ENCODE measurements at regions not wholly inside any gene's neighbourhood (a gene's known extent, or its start where the extent isn't known, plus 50 kb on each side); places are given as distances from the start of the nearest gene placed in this dataset.

GRCh38 chr10:124305984-124306383 lies 112.7 kb downstream of the OAT start:
- Histone ChIP-seq H3K4me1 (ENCODE audit: control insufficient read depth in 1 of 2, insufficient read depth in 2 of 2, low read length in 2 of 2) (no peaks in the 10 kb centered on the region), H3K9me3 (ENCODE audit: control insufficient read depth in 1 of 2, low read length in 2 of 2) (peaks cover 0 to 1% of the 10 kb centered on the region in 2 donors)

DNA sequence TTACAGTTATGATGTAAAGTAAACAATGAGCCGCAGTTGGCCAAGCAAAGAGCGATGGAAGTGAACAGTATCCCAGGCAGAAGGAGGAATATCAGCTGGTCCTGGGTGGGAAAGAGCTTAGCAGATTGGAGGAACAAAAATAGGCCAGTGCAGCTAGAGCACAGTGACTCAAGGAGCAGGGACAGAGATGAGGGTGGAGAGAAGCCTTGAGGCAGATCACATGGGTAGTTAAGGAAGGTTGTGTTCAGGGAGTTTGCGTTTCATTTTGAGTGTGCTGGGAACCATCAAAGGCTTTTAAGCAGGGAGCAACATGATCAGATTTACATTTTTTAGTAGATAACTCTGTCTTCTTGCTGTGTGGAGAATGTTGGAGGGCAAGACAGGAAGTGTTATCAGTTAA lies 113.6 kb downstream of the OAT start:
- H3K4me3 ChIP-seq (ENCODE audit: low read depth in 1 of 2, low read length in 2 of 2): no peak overlapping the region
- no peak overlapping the region for H3K9ac ChIP-seq (ENCODE audit: low read depth in 1 of 2, low read length in 2 of 2)
- no peaks in the 10 kb centered on the region for H3K4me1 ChIP-seq (ENCODE audit: control insufficient read depth in 1 of 2, insufficient read depth in 2 of 2, low read length in 2 of 2)
- H3K27me3 ChIP-seq (ENCODE audit: control insufficient read depth in 1 of 2, insufficient read depth in 2 of 2, low read length in 2 of 2): no peaks in the 10 kb centered on the region
- no peaks in the 10 kb centered on the region for H3K36me3 ChIP-seq (ENCODE audit: control insufficient read depth in 1 of 2, insufficient read depth in 2 of 2, low read length in 2 of 2)
- H3K27ac ChIP-seq (ENCODE audit: low read depth, low read length): no peak overlapping the region
- H3K9me3 ChIP-seq (ENCODE audit: control insufficient read depth in 1 of 2, low read length in 2 of 2): peaks cover 3 to 7% of the 10 kb centered on the region in 2 donors

More at GRCh38 chr10:124305984-124306383, 112.7 kb downstream of the OAT start:
- Histone ChIP-seq H3K36me3 (ENCODE audit: control insufficient read depth in 1 of 2, insufficient read depth in 2 of 2, low read length in 2 of 2) (no peaks in the 10 kb centered on the region), H3K27ac (ENCODE audit: low read depth, low read length) (no peak overlapping the region), H3K9ac (ENCODE audit: low read depth in 1 of 2, low read length in 2 of 2) (no peak overlapping the region), H3K4me3 (ENCODE audit: low read depth in 1 of 2, low read length in 2 of 2) (no peak overlapping the region), H3K27me3 (ENCODE audit: control insufficient read depth in 1 of 2, insufficient read depth in 2 of 2, low read length in 2 of 2) (no peaks in the 10 kb centered on the region)

DNA sequence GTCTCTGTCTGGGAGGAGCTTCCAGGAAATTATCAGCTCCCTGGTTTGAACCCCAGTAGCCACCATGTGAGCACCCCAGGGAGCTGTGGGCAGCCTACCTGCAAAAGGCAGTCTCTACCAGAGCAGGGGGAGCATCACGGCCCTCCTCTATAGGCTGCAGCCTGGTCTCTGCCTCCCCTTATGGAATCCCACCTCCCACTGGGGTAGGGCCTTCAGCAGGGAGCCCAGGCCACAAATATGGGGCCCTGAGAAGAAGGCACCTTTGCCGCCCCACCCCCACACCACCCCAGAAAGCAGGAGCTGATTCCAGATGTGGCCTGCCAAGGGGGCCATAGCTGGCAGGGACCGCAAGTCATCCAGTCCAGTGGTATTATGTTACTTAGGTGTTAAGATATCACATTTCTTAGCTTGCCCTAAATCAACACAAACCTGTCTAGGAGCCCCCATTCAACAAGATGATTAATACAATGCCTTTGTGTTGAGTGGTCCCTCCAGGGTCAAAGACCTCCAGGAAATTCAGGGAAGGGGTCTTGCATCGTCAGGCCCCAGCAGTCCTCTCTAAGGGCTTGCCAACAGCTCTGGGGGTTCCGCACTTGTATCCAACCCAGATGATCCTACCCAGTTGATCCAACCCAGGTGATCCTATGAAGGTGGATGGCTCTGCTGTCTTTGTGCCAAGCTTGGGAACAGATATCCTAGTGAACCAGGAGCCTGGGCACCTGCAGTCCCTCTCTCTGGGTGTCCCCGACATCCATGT lies 114.9 kb downstream of the OAT start:
- H3K27ac ChIP-seq (ENCODE audit: low read depth, low read length): no peak overlapping the region

DNA sequence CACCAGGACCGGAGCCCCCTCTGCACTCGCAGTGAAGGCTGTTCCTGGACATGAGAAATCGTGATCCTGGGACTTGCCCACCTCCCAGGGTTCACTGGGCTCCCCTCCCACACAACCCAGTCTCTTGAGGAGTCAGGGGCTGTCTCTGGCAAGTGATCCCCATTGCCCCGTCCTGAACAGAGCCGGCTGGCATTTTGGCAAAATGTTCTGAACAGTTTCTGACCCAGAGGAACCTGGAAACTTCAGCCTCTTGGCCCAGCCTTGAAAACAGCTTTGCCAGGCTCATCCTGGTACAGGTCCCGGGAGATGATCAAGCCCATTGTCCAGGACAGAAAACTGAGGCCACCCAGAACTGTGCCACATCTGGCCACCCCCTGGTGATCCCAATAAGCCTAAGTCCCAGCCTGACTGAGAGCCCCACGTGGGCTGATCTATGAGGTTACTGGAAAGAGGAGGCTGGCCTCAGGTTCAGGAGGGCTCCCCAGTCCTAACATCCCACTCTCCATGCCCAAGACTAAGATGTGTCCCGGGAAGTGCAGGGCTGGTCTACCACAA lies 115.7 kb downstream of the OAT start:
- no peaks in the 10 kb centered on the region for H3K27me3 ChIP-seq (ENCODE audit: control insufficient read depth in 1 of 2, insufficient read depth in 2 of 2, low read length in 2 of 2)

More for the DNA sequence above, 114.9 kb downstream of the OAT start:
- H3K9ac ChIP-seq (ENCODE audit: low read depth in 1 of 2, low read length in 2 of 2): no peak overlapping the region
- no peaks in the 10 kb centered on the region for H3K36me3 ChIP-seq (ENCODE audit: control insufficient read depth in 1 of 2, insufficient read depth in 2 of 2, low read length in 2 of 2)
- H3K4me1 ChIP-seq (ENCODE audit: control insufficient read depth in 1 of 2, insufficient read depth in 2 of 2, low read length in 2 of 2): no peaks in the 10 kb centered on the region
- peaks cover 5 to 7% of the 10 kb centered on the region in 2 donors for H3K9me3 ChIP-seq (ENCODE audit: control insufficient read depth in 1 of 2, low read length in 2 of 2)
- no peak overlapping the region for H3K4me3 ChIP-seq (ENCODE audit: low read depth in 1 of 2, low read length in 2 of 2)
- no peaks in the 10 kb centered on the region for H3K27me3 ChIP-seq (ENCODE audit: control insufficient read depth in 1 of 2, insufficient read depth in 2 of 2, low read length in 2 of 2)

GRCh38 chr10:124301736-124302135 lies 117.0 kb downstream of the OAT start:
- Histone ChIP-seq H3K27me3 (ENCODE audit: control insufficient read depth in 1 of 2, insufficient read depth in 2 of 2, low read length in 2 of 2) (no peaks in the 10 kb centered on the region), H3K9me3 (ENCODE audit: control insufficient read depth in 1 of 2, low read length in 2 of 2) (peaks cover 5 to 7% of the 10 kb centered on the region in 2 donors), H3K4me1 (ENCODE audit: control insufficient read depth in 1 of 2, insufficient read depth in 2 of 2, low read length in 2 of 2) (no peaks in the 10 kb centered on the region), H3K27ac (ENCODE audit: low read depth, low read length) (no peak overlapping the region), H3K4me3 (ENCODE audit: low read depth in 1 of 2, low read length in 2 of 2) (no peak overlapping the region), H3K36me3 (ENCODE audit: control insufficient read depth in 1 of 2, insufficient read depth in 2 of 2, low read length in 2 of 2) (no peaks in the 10 kb centered on the region), H3K9ac (ENCODE audit: low read depth in 1 of 2, low read length in 2 of 2) (no peak overlapping the region)

More for the DNA sequence above, 115.7 kb downstream of the OAT start:
- Histone ChIP-seq H3K4me3 (ENCODE audit: low read depth in 1 of 2, low read length in 2 of 2) (no peak overlapping the region), H3K9me3 (ENCODE audit: control insufficient read depth in 1 of 2, low read length in 2 of 2) (peaks cover 5 to 7% of the 10 kb centered on the region in 2 donors), H3K4me1 (ENCODE audit: control insufficient read depth in 1 of 2, insufficient read depth in 2 of 2, low read length in 2 of 2) (no peaks in the 10 kb centered on the region), H3K27ac (ENCODE audit: low read depth, low read length) (no peak overlapping the region), H3K36me3 (ENCODE audit: control insufficient read depth in 1 of 2, insufficient read depth in 2 of 2, low read length in 2 of 2) (no peaks in the 10 kb centered on the region), H3K9ac (ENCODE audit: low read depth in 1 of 2, low read length in 2 of 2) (no peak overlapping the region)

DNA sequence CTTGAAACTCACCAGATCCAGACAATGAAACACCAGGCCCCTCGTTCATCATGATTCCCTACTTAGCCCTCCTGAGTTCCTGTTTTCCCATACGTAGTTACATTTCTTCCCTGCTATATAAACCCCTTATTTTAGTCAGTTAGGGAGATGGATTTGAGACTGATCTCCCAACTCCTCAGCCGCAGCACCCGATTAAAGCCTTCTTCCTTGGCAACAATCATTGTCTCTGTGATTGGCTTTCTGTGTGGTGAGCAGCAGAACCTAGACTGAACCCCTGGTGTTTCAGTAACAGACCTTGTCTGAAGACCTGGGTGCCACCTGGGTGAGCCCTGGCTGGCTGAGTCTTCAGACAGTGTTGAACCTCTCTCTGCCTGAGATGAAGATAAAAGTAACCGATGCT lies 118.0 kb downstream of the OAT start:
- peaks cover 5 to 7% of the 10 kb centered on the region in 2 donors for H3K9me3 ChIP-seq (ENCODE audit: control insufficient read depth in 1 of 2, low read length in 2 of 2)
- no peak overlapping the region for H3K9ac ChIP-seq (ENCODE audit: low read depth in 1 of 2, low read length in 2 of 2)
- H3K36me3 ChIP-seq (ENCODE audit: control insufficient read depth in 1 of 2, insufficient read depth in 2 of 2, low read length in 2 of 2): no peaks in the 10 kb centered on the region
- no peak overlapping the region for H3K4me3 ChIP-seq (ENCODE audit: low read depth in 1 of 2, low read length in 2 of 2)
- no peaks in the 10 kb centered on the region for H3K4me1 ChIP-seq (ENCODE audit: control insufficient read depth in 1 of 2, insufficient read depth in 2 of 2, low read length in 2 of 2)
- H3K27me3 ChIP-seq (ENCODE audit: control insufficient read depth in 1 of 2, insufficient read depth in 2 of 2, low read length in 2 of 2): no peaks in the 10 kb centered on the region
- no peak overlapping the region for H3K27ac ChIP-seq (ENCODE audit: low read depth, low read length)

- Histone ChIP-seq H3K27ac (ENCODE audit: low read depth, low read length) (no peak overlapping the region), H3K4me1 (ENCODE audit: control insufficient read depth in 1 of 2, insufficient read depth in 2 of 2, low read length in 2 of 2) (no peaks in the 10 kb centered on the region), H3K9me3 (ENCODE audit: control insufficient read depth in 1 of 2, low read length in 2 of 2) (peaks cover 5 to 7% of the 10 kb centered on the region in 2 donors), H3K4me3 (ENCODE audit: low read depth in 1 of 2, low read length in 2 of 2) (no peak overlapping the region), H3K9ac (ENCODE audit: low read depth in 1 of 2, low read length in 2 of 2) (no peak overlapping the region), H3K27me3 (ENCODE audit: control insufficient read depth in 1 of 2, insufficient read depth in 2 of 2, low read length in 2 of 2) (no peaks in the 10 kb centered on the region), H3K36me3 (ENCODE audit: control insufficient read depth in 1 of 2, insufficient read depth in 2 of 2, low read length in 2 of 2) (no peaks in the 10 kb centered on the region)
These were observed 118.5 kb downstream of the OAT start for GRCh38 chr10:124300224-124300623.

- H3K27ac ChIP-seq (ENCODE audit: low read depth, low read length): no peak overlapping the region
- no peaks in the 10 kb centered on the region for H3K36me3 ChIP-seq (ENCODE audit: control insufficient read depth in 1 of 2, insufficient read depth in 2 of 2, low read length in 2 of 2)
- H3K9ac ChIP-seq (ENCODE audit: low read depth in 1 of 2, low read length in 2 of 2): no peak overlapping the region
- no peak overlapping the region for H3K4me3 ChIP-seq (ENCODE audit: low read depth in 1 of 2, low read length in 2 of 2)
- H3K27me3 ChIP-seq (ENCODE audit: control insufficient read depth in 1 of 2, insufficient read depth in 2 of 2, low read length in 2 of 2): no peaks in the 10 kb centered on the region
- peaks cover 5 to 7% of the 10 kb centered on the region in 2 donors for H3K9me3 ChIP-seq (ENCODE audit: control insufficient read depth in 1 of 2, low read length in 2 of 2)
- H3K4me1 ChIP-seq (ENCODE audit: control insufficient read depth in 1 of 2, insufficient read depth in 2 of 2, low read length in 2 of 2): no peaks in the 10 kb centered on the region
These were observed 119.0 kb downstream of the OAT start for GRCh38 chr10:124299696-124300095.

DNA sequence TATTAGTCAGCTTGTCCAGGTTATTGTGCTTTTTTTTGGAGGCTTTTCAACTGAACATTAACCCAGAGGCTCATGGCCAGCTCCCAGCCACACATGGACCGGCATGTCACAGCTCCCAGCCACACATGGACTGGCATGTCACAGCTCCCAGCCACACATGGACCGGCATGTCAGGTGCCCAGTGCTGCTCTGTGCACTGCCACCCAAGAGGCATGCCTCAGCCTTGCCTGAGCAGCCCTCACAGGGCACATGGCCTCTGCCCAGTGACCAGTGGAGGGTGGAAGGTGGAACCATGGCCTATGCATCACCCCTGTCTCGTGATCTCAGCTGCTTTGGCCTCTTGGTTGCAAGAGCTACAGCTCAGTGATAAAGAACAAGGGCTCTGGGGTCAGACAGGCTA lies 119.8 kb downstream of the OAT start:
- no peak overlapping the region for H3K9ac ChIP-seq (ENCODE audit: low read depth in 1 of 2, low read length in 2 of 2)
- no peaks in the 10 kb centered on the region for H3K4me1 ChIP-seq (ENCODE audit: control insufficient read depth in 1 of 2, insufficient read depth in 2 of 2, low read length in 2 of 2)
- no peaks in the 10 kb centered on the region for H3K27me3 ChIP-seq (ENCODE audit: control insufficient read depth in 1 of 2, insufficient read depth in 2 of 2, low read length in 2 of 2)
- no peaks in the 10 kb centered on the region for H3K36me3 ChIP-seq (ENCODE audit: control insufficient read depth in 1 of 2, insufficient read depth in 2 of 2, low read length in 2 of 2)
- H3K9me3 ChIP-seq (ENCODE audit: control insufficient read depth in 1 of 2, low read length in 2 of 2): peaks cover 5 to 7% of the 10 kb centered on the region in 2 donors
- H3K27ac ChIP-seq (ENCODE audit: low read depth, low read length): no peak overlapping the region
- no peak overlapping the region for H3K4me3 ChIP-seq (ENCODE audit: low read depth in 1 of 2, low read length in 2 of 2)

GRCh38 chr10:124296813-124297788 lies 121.6 kb downstream of the OAT start:
- H3K9ac ChIP-seq (ENCODE audit: low read depth in 1 of 2, low read length in 2 of 2): no peak overlapping the region
- H3K4me1 ChIP-seq (ENCODE audit: control insufficient read depth in 1 of 2, insufficient read depth in 2 of 2, low read length in 2 of 2): no peaks in the 10 kb centered on the region
- no peak overlapping the region for H3K4me3 ChIP-seq (ENCODE audit: low read depth in 1 of 2, low read length in 2 of 2)
- peaks cover 5 to 7% of the 10 kb centered on the region in 2 donors for H3K9me3 ChIP-seq (ENCODE audit: control insufficient read depth in 1 of 2, low read length in 2 of 2)
- H3K27me3 ChIP-seq (ENCODE audit: control insufficient read depth in 1 of 2, insufficient read depth in 2 of 2, low read length in 2 of 2): no peaks in the 10 kb centered on the region
- no peak overlapping the region for H3K27ac ChIP-seq (ENCODE audit: low read depth, low read length)
- H3K36me3 ChIP-seq (ENCODE audit: control insufficient read depth in 1 of 2, insufficient read depth in 2 of 2, low read length in 2 of 2): no peaks in the 10 kb centered on the region
